ENCODE measurements at regions not wholly inside any gene's neighbourhood (a gene's known extent, or its start where the extent isn't known, plus 50 kb on each side); places are given as distances from the start of the nearest gene placed in this dataset.

GRCh38 chrX:129034196-129034595 is 489.1 kb downstream of the SMARCA1 start:
- H3K36me3 ChIP-seq (ENCODE audit: control insufficient read depth in 2 of 2, extremely low read depth in 1 of 2, insufficient read depth in 2 of 2, low read length in 2 of 2) = no peaks in the 10 kb centered on the region
- dilution Hi-C loops (cut with MboI; ENCODE audit: extremely low pct_ligation_motif_present, low sequenced_read_pairs) = no loop called here

GRCh38 chrX:129026202-129026601 is 497.1 kb downstream of the SMARCA1 start:
- H3K27ac ChIP-seq (ENCODE audit: control insufficient read depth, insufficient read depth, low read length) = no peak overlapping the region
- H2AFZ ChIP-seq (ENCODE audit: control insufficient read depth, low read length) = no peak overlapping the region
- H3K27me3 ChIP-seq (ENCODE audit: control insufficient read depth, extremely low read depth, insufficient read depth, low read length) = no peaks in the 10 kb centered on the region
- H3K9ac ChIP-seq (ENCODE audit: control insufficient read depth, extremely low read depth, insufficient read depth, low read length) = no peak overlapping the region
- H4K20me1 ChIP-seq (ENCODE audit: control insufficient read depth, extremely low read depth, insufficient read depth, low read length) = no peaks in the 10 kb centered on the region
- no peaks in the 10 kb centered on the region for H3K4me1 ChIP-seq (ENCODE audit: control insufficient read depth, extremely low read depth, insufficient read depth, low read length)
- no peaks in the 10 kb centered on the region for H3K9me1 ChIP-seq (ENCODE audit: control insufficient read depth, extremely low read depth, insufficient read depth, low read length)
- dilution Hi-C loops (cut with MboI; ENCODE audit: extremely low pct_ligation_motif_present, low sequenced_read_pairs) = no loop called here
- no peak overlapping the region for H3K4me3 ChIP-seq (ENCODE audit: control insufficient read depth in 2 of 3, extremely low read depth in 1 of 3, insufficient read depth in 2 of 3, low read depth in 1 of 3, low read length in 3 of 3)
- H3K36me3 ChIP-seq (ENCODE audit: control insufficient read depth in 2 of 2, extremely low read depth in 1 of 2, insufficient read depth in 2 of 2, low read length in 2 of 2) = no peaks in the 10 kb centered on the region
- no peak for TF ChIP-seq EZH2 (IDR thresholded peaks at IDR 0.05; ENCODE audit: low read length)
- TF ChIP-seq, protein P1, sequence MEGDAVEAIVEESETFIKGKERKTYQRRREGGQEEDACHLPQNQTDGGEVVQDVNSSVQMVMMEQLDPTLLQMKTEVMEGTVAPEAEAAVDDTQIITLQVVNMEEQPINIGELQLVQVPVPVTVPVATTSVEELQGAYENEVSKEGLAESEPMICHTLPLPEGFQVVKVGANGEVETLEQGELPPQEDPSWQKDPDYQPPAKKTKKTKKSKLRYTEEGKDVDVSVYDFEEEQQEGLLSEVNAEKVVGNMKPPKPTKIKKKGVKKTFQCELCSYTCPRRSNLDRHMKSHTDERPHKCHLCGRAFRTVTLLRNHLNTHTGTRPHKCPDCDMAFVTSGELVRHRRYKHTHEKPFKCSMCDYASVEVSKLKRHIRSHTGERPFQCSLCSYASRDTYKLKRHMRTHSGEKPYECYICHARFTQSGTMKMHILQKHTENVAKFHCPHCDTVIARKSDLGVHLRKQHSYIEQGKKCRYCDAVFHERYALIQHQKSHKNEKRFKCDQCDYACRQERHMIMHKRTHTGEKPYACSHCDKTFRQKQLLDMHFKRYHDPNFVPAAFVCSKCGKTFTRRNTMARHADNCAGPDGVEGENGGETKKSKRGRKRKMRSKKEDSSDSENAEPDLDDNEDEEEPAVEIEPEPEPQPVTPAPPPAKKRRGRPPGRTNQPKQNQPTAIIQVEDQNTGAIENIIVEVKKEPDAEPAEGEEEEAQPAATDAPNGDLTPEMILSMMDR (optimal IDR thresholded peaks at IDR 0.05 in 1 of 3, IDR thresholded peaks at IDR 0.05 in 1 of 3, conservative IDR thresholded peaks at IDR 0.05 in 1 of 3; ENCODE audit: extremely low read depth in 1 of 3, insufficient read depth in 2 of 3, low read length in 3 of 3) = no peak
- no peaks in the 10 kb centered on the region for H3K79me2 ChIP-seq (ENCODE audit: control insufficient read depth, insufficient read depth, low read length)
- DNase-seq (ENCODE audit: low read depth, low spot score) (no peak), FAIRE-seq (no peak)
- no peaks in the 10 kb centered on the region for H3K9me3 ChIP-seq (ENCODE audit: control insufficient read depth, low read depth, low read length)
- no peak overlapping the region for H3K4me2 ChIP-seq (ENCODE audit: control insufficient read depth, extremely low read depth, insufficient read depth, low read depth, low read length)

More at GRCh38 chrX:129034196-129034595, 489.1 kb downstream of the SMARCA1 start:
- no peak overlapping the region for H3K4me2 ChIP-seq (ENCODE audit: control insufficient read depth, extremely low read depth, insufficient read depth, low read depth, low read length)
- no peaks in the 10 kb centered on the region for H3K27me3 ChIP-seq (ENCODE audit: control insufficient read depth, extremely low read depth, insufficient read depth, low read length)
- H3K9ac ChIP-seq (ENCODE audit: control insufficient read depth, extremely low read depth, insufficient read depth, low read length) = no peak overlapping the region
- no peaks in the 10 kb centered on the region for H3K79me2 ChIP-seq (ENCODE audit: control insufficient read depth, insufficient read depth, low read length)
- no peaks in the 10 kb centered on the region for H3K9me1 ChIP-seq (ENCODE audit: control insufficient read depth, extremely low read depth, insufficient read depth, low read length)
- no peak overlapping the region for H3K27ac ChIP-seq (ENCODE audit: control insufficient read depth, insufficient read depth, low read length)
- no peak for DNase-seq (ENCODE audit: low read depth, low spot score)
- no peaks in the 10 kb centered on the region for H4K20me1 ChIP-seq (ENCODE audit: control insufficient read depth, extremely low read depth, insufficient read depth, low read length)
- no peaks in the 10 kb centered on the region for H3K9me3 ChIP-seq (ENCODE audit: control insufficient read depth, low read depth, low read length)
- no peak for FAIRE-seq
- no peak for TF ChIP-seq EZH2 (IDR thresholded peaks at IDR 0.05; ENCODE audit: low read length)
- TF ChIP-seq, protein P1 (optimal IDR thresholded peaks at IDR 0.05 in 1 of 3, IDR thresholded peaks at IDR 0.05 in 1 of 3, conservative IDR thresholded peaks at IDR 0.05 in 1 of 3; ENCODE audit: extremely low read depth in 1 of 3, insufficient read depth in 2 of 3, low read length in 3 of 3) = no peak
- H2AFZ ChIP-seq (ENCODE audit: control insufficient read depth, low read length) = no peak overlapping the region
- no peak overlapping the region for H3K4me3 ChIP-seq (ENCODE audit: control insufficient read depth in 2 of 3, extremely low read depth in 1 of 3, insufficient read depth in 2 of 3, low read depth in 1 of 3, low read length in 3 of 3)
- no peaks in the 10 kb centered on the region for H3K4me1 ChIP-seq (ENCODE audit: control insufficient read depth, extremely low read depth, insufficient read depth, low read length)

Measured in keratinocyte (primary cell).